NCI-H748 treated with DMSO at 0.1 percent for 48 hours (cell line): ENCODE measurements at regions not wholly inside any gene's neighbourhood (a gene's known extent, or its start where the extent isn't known, plus 50 kb on each side); places are given as distances from the start of the nearest gene placed in this dataset.
A peak's percentile ranks its signal among the peaks of the same experiment; 100 is the strongest.
"Not testable (repeated sequence)": the region's sequence is repeated elsewhere in the genome, so short reads cannot be mapped to it uniquely, and the experiment has no call there.

ENCODE experiments used
- DNase-seq: peaks from one replicate; lab custom pipeline; 2025; lab: John Stamatoyannopoulos, UW

- DNase-seq: no peak
These were observed 167.6 kb downstream of the SOX3 start for GRCh38 chrX:140337263-140337662.

- DNase-seq: no peak
These were observed 186.6 kb downstream of the SOX3 start for GRCh38 chrX:140318296-140318695.

- DNase-seq: no peak
These were observed 187.4 kb downstream of the SOX3 start for GRCh38 chrX:140317462-140317861.

- DNase-seq: no peak
These were observed 205.7 kb downstream of the SOX3 start for GRCh38 chrX:140298960-140299825.

- DNase-seq: no peak
These were observed 207.6 kb downstream of the SOX3 start for GRCh38 chrX:140297273-140297672.

- DNase-seq: no peak
These were observed 211.9 kb downstream of the SOX3 start for GRCh38 chrX:140292961-140293360.

GRCh38 chrX:140292188-140292587, 212.7 kb downstream of the SOX3 start:
- no peak for DNase-seq

- no peak for DNase-seq
These were observed 229.9 kb downstream of the SOX3 start for GRCh38 chrX:140274811-140275525.

- DNase-seq: no peak
These were observed 230.9 kb downstream of the SOX3 start for GRCh38 chrX:140273921-140274320.

GRCh38 chrX:140250391-140250790, 254.5 kb downstream of the SOX3 start:
- no peak for DNase-seq

GRCh38 chrX:140249088-140249487, 255.8 kb downstream of the SOX3 start:
- DNase-seq: no peak

- DNase-seq: no peak
These were observed 263.9 kb upstream of the CXorf66 start for GRCh38 chrX:140229191-140229590.

GRCh38 chrX:140226037-140226436, 260.7 kb upstream of the CXorf66 start:
- not testable (repeated sequence) for DNase-seq

- DNase-seq: not testable (repeated sequence)
These were observed 250.6 kb upstream of the CXorf66 start for GRCh38 chrX:140215894-140216293.

GRCh38 chrX:140214518-140214917, 249.2 kb upstream of the CXorf66 start:
- not testable (repeated sequence) for DNase-seq

- no peak for DNase-seq
These were observed 241.3 kb upstream of the CXorf66 start for GRCh38 chrX:140206657-140207056.

- peak; percentile 3 for DNase-seq
These were observed 225.3 kb upstream of the CXorf66 start for GRCh38 chrX:140190441-140191108.

GRCh38 chrX:140180585-140180984, 215.3 kb upstream of the CXorf66 start:
- no peak for DNase-seq

- no peak for DNase-seq
These were observed 212.5 kb upstream of the CXorf66 start for GRCh38 chrX:140177821-140178220.

- DNase-seq: no peak
These were observed 207.1 kb upstream of the CXorf66 start for GRCh38 chrX:140172401-140172800.

GRCh38 chrX:140167551-140167950, 202.2 kb upstream of the CXorf66 start:
- DNase-seq: no peak

GRCh38 chrX:140165849-140166248, 200.5 kb upstream of the CXorf66 start:
- DNase-seq: no peak

- no peak for DNase-seq
These were observed 199.1 kb upstream of the CXorf66 start for GRCh38 chrX:140164391-140164790.
